ENCODE measurements at regions not wholly inside any gene's neighbourhood (a gene's known extent, or its start where the extent isn't known, plus 50 kb on each side); places are given as distances from the start of the nearest gene placed in this dataset.

- ATAC-seq (no peak), DNase-seq (no peak)
Observed at GRCh38 chr10:78979938-78980337, 88.8 kb upstream of the ZMIZ1 start.

- ATAC-seq (no peak), DNase-seq (no peak)
Observed at GRCh38 chr10:78980354-78980753, 88.4 kb upstream of the ZMIZ1 start.

DNA sequence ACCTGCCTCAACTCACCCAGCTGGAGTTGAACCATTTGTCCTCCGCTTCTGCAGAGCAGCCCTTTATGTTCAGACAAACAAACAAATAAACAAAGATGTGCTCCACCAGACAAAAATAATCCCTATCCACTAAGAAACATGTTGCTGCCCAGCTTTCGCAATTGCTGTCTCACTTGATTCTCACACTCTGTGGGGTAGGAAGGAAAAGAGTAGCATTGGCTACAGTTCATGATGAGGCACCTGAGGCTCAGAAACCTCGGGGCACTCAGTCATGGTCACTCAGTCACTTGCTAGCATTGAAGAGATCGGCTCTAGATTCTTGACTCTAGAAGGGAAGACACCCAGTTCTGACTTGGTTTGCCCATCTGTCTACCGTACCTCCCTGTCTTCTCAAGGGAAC is 88.0 kb upstream of the ZMIZ1 start:
- ATAC-seq (no peak), DNase-seq (no peak)

DNA sequence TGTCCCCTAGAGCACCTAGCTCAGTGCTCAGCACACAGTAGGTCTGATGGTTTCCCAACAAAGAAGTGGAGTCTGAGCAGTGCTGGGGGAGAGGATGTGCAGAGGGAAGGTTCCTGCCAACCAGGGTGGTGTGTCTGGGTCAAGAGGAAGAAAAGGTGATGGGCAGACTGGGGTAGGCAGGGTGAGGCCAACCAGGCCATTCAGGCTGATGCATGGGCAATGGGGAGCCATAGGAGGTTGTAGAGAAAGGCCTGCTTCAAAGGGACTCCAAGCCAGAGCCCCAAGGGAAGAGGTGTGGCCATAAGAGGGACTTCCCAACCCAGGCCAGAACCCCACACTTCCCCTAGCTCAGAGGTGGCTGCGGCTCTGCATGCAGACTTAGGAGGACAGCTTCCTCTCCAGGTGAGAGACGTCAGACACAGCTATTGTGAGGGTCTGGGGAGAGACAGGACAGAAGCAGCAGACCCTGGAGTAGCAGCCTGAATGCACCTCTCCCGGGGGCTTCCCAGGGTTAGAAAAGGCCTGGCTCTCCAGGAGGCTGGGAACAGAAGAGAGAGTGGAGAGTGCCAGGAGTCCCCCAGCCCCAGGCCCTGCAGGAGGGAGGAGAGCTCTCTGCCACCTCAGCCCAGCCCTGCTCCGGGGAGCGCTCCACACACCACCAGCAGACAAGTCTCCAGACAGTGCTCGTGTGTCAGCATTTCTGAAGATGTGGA is 87.4 kb upstream of the ZMIZ1 start:
- ATAC-seq = peak; percentile 50
- peak; percentile 41 for DNase-seq

DNA sequence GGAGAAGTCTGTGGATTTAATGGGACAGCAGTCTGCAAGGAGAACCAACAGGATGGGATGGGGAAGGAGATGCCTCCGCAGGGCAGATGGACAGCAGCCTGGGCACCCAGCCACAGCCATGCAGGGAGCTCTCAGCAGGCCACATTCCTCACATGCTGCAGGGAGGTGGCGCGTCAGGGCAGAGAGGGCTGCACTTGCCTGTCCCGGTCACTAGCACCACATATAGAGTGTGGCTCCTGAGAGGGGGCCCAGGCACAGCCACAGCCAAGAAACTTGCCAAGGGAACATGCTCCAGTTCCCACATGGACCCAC is 86.8 kb upstream of the ZMIZ1 start:
- no peak for ATAC-seq
- no peak for DNase-seq

GRCh38 chr10:78982726-78983125 is 86.0 kb upstream of the ZMIZ1 start:
- ATAC-seq (no peak), DNase-seq (no peak)

DNA sequence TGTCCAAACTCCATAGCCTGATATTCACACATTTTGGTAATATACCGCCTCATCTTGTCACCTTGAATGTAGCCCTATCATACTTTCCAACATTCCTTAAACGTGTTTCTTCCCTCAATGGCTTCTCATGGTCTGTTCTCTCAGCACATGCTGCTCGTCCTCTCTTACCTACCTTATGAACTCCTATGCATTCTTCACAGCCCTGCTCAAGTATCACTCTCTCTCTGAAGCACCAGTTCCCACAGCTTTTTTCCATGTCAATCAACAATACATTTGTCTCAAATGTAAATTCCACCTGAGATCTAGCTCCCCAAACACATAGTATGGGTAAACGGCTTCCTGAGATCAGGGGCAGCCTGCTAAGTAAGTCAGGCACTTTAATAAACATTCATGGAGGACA is 85.2 kb upstream of the ZMIZ1 start:
- DNase-seq (no peak), ATAC-seq (no peak)

DNA sequence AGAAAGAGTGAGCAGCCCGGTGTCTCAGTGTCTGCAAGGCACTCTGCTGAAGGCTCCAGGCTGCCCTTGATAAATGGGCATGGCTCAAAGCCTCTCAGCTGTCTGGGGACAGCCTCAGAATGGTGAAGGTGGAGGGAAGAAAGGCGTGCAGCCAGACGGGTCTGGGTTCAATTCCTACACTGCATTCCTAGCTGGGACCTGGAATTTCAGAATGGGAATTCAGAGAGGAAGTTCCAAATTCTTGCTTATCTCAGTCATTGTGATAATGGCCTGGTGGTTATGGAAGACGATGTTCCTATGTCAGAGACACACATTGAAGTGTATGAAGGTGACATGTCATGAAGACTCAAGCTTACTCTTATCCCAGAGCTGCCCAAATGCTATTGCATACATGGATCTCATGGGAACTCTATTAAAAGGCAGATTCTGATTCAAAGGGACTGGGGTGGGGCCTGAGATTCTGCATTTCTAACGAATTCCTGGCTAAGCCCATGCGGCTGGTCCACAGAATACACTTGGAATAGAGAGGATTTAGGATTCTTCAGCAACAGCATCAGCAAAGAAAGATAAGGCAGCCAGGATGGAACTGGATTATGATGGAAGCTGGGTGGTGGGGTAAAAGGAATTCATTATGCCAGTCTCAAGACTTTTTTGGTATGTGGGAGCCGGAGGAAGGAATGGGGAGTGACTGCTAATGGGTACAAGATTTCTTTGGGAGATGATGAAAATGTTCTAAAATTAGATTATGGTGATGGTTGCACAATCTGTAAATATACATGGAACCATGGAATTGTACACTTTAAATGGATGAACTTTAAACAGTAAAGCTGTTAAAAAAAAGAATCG is 82.6 kb upstream of the ZMIZ1 start:
- DNase-seq = no peak
- ATAC-seq = no peak

DNA sequence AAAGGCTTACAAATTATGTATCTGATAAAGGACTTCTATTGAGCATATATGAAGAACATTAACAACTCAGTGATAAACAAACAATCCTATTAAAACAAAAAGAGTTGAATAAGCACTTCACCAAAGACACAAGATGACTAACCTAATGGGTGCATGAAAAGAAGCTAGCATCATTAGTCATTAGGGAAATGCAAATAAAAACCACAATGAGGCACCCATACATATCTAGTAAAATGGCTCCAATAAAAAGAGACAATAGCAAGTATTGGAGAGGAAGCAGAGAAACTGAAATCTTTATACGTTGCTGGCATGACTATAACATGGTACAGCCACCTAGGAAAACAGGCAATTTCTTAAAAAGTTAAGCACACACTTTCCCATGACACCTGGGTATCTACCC is 77.6 kb upstream of the ZMIZ1 start:
- ATAC-seq = peak; percentile 88
- no peak for DNase-seq

DNA sequence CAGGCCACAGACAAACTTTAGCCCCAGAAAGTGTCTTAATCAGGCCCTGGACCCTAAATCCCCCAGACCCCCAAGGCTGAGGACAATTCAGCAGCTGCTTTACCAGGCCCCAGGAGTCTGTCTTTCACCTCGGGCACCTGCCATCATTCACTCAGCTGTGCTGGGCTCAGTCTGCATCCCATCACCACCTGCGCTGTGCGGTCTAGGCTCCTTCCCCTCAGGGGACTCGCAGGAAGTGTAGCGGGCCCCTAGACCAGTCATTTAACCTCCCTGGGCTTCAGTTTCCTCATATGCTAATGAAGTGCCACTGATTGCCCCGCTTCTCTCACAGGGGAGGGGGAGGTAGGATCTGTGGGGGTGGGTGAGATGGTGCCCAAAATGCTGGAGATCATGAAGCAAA is 76.4 kb upstream of the ZMIZ1 start:
- DNase-seq (peak; percentile 17), ATAC-seq (peak; percentile 60)

GRCh38 chr10:78993261-78993945 is 75.4 kb upstream of the ZMIZ1 start:
- DNase-seq (no peak), ATAC-seq (no peak)

DNA sequence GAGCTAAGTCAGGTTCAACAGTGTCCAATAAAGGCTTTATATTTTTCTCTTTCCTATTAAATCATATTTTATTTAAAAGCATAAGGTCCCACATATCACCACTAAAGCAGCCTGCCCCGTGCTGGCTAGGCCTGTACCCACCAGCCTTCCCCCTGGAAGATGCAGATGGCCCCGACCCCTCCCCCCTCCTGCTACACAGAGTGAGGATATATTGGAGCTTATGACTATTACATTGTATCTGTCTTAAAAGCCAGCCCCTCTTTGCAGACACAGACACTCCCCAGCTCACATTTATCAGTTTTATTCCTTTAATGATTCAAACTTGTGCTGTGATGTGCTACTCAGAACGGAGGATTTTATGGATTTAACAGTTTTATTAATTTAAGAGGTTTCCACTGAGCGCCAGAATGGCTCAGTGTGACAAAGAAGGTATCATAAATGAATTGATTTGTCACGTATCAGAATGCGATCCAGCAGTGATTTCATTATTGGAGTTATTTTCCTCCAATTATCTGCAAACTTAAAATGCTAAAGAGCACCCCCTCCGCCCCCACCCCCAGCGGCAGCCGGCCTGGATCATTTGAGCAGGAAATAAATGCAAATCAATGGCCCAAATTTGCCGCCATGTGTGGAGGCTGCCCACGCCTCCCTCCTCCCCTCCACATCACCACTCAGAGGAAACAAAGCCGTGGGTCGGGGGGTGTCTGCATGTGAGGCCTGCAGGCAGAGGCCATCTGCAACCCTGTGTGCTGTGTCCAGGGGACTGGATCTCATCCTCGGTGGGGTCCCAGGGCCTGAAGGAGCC is 72.6 kb upstream of the ZMIZ1 start:
- no peak for DNase-seq
- ATAC-seq = no peak

DNA sequence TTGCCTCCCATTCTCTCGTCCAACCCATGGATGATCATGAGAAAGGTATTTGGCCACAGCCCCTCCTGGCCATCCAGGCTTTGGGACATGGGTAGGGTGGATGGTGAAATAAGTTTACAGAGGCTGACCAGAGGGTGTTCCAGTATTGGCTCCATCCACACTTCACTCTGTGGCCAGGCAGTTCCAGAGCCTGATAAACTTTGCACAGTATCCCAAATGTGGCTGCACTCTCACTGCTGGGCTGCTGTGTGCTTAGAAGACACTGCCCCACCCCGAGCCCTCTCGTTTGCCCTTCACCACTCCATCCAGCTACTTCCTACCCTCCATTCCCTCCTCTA is 72.0 kb upstream of the ZMIZ1 start:
- no peak for ATAC-seq
- no peak for DNase-seq

DNA sequence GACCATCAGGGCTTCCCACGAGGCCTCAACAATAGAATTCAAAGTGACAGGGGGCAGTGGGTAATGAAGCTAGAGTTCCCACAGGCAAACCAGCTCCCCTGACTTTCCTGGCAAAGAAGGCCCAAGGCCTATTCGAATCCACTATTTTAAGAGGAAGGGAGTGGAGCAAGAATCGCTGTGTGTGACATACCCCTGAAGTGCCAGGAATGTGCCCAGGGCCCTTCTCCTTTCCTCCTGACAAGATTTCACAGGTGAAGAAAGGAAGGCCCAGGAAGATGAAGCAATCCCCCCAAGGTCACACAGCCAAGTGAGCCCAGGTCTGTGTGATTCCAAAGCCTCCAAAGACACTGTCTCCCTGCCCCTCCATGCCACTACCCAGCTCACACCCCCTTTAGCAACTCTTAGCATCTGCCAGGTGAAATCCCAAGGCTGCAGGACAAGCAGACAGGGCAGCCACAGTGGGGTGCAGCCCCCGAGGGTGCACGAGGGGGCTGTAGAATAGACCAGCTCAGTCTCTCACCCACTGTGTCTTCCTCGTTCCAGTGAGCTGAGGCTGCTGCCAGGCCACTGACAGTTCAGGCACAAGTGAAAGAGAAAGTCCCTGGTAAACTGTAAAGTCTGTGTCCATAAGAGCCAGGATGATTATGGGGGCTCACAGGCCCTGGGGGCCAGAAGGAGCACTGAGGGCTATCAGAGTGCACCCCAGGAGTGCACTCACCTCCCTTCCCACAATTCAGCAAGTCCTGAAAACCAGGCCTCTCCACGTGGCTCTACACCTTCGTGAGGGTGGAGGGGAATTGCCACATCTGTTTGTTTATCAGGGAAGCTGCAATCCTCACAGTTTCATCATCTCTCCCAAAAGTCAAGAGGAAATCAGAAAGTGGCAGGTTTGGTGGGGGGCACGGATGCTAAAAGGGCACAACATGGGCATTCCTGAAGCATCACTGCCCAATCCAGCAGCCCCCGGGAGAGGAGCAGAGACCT is 70.8 kb upstream of the ZMIZ1 start:
- ATAC-seq (no peak), DNase-seq (no peak)

DNA sequence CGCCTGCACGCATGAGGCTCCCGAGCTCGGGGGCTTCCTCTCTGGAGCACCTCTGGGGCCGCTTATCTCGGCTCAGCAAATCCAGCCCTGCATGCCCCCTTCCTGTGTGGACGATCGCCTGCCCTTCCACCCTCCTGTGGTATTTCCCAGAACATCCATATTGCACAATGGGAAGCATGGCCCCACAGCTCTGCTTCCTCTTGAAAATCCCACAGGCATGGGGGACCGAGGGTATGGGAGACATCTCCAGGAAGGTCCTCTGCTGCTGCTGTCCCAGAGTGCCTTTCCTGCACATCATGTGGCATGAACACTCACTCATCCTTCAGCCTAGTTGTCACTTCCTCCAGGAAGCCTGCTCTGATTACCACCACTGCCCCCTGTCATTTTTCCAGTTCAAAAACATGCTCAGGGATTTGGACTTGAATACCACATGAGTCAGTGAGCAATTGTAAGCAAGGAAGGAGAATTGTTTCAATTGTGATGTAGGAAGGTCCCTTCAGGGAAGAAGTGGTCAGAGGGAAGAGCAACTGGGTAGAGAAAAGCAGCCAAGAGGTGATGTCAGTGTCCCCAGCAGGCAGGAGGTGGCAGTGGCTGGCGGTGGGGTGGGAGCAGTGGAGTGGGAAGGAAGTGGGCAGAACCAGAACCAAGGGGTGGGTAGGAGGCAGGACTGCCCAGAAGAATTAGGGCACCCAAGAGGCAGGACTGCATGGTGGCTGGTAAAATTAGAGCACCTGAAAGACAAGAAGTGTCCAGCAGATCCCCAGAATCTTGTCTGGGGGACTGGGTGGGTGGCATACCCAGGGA is 67.5 kb upstream of the ZMIZ1 start:
- DNase-seq (no peak), ATAC-seq (no peak)

- ATAC-seq (no peak), DNase-seq (no peak)
Observed at GRCh38 chr10:79002336-79002735, 66.4 kb upstream of the ZMIZ1 start.

DNA sequence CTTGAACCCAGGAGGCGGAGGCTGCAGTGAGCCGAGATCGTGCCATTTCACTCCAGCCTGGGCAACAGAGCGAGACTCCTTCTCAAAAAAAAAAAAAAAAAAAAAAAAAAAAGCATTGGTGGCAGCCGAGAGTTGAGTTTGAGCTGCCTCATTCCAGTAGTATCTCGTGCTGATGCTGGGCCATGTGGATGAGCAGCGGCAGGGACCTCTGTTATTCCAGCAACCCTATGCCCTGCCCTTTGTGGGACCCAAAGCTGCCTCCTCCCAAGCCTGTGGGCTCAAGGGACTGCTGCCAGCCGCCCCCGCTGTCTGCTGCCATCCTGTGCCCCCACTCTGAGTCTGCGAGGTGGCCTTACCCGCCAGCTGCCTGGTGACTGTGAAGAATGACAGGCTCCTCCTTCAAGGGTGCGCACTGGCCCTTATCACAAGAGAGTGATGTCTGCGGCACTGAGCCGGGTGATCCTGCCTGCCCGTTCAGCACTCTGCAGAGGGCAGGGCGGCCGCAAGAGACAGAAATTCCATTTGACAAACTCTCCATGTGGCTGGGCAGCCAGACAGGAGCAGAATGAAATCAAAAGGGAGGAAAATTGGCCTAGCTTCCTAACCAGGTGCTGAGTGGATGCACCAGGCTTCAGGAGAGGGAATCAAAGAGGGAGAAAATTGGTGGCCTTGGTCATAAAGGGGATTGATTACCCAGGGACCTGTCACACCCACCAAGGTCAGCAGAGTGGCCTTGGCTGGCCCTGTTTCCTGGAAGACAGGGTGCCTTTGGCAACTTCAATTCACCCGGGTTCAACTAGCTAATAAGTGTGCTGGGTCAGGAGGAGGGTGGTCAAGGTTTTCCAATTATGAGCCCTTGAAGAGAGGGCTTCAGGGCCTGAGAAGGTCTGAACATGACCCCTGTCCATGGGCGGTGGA is 65.3 kb upstream of the ZMIZ1 start:
- DNase-seq (no peak), ATAC-seq (no peak)

DNA sequence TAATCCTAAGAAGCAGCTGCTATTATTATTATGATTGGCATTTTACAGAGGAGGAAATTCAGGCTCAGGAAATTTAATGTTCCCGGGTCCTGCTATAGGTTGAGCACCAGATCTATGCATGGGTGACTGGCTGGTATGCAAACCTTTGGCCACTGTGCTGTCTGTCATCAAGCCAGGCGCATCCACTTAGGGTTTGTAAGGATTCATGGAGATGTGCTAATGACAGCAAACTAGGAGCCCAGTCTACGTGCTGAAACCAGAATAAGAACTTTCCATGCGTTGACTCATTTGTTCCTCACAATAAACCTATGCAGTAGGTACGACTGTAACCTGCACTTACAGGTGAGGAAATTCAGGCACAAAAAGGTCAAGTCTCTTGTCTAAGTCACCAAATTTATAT is 64.5 kb upstream of the ZMIZ1 start:
- DNase-seq (no peak), ATAC-seq (no peak)

DNA sequence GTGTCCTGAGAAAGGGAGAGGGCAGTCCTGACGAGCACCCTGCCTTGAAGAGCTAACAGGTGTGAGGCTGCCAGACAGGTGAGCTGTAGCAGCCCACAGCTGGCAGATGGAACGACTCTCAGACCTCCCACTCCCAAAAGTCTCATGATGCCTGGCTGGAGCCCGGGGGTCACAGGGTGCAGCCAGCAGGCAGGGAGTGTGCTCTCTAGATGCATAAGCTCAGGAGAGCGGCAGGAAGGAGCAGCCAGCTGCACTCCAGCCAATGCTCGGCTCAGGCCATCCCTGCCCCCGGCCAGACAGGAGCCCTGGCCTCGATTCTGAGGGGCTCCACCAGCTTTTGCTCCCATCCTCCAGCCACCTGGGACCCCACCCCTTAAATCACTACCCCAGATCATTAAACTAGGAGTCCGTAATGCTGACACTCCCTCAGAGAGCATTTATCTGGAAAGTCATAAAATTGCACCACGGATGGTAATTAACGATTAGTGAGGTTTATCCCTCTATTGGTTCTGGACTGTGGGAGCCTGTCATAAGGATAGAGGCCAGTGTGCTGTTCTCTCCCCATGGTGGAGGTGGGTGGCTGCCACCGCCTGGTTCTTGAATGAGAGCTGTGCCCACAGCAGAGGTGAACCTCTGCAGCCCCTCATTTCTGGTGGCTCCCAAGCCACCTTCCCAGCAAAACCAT is 63.5 kb upstream of the ZMIZ1 start:
- ATAC-seq (no peak), DNase-seq (no peak)
